Activated CD8-positive, alpha-beta memory T cell treated with anti-CD3 and anti-CD28 coated beads for 24 hours (primary cell): ENCODE measurements at regions not wholly inside any gene's neighbourhood (a gene's known extent, or its start where the extent isn't known, plus 50 kb on each side); places are given as distances from the start of the nearest gene placed in this dataset.
"Not testable (repeated sequence)": the region's sequence is repeated elsewhere in the genome, so short reads cannot be mapped to it uniquely, and the experiment has no call there.

Source experiments
- DNase-seq: peaks from one replicate; pipeline ENCODE4 v3.0.0-alpha.2; 2020

DNA sequence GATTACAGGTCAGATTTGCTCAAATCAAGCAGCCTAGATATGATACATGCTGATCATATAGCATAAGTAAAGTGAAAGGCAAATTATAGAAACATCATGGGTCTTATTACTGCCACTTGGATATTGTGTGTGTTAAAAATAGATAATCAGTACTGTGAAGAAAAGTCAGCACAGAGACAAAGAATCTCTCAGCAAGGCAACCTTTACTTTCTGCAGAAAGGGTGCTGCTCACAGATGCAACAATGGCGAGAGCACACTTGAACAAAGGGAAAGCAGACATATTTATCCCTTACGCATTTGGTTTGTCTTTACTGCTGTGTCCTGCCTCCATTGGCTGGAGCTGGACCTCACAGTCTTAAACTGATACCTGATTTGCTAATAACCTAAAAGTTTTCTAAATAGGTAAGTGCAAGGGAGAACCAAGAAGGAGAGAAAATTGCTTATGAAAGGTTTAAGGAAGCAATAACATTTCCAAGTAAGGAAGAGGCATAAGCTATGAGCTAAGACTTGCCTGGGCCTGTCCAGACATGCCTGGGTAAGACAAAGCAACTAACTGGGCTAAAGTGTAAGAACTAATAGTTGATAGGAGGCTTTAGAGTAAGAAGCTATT, 1310.8 kb upstream of the LRRTM3 start:
- no peak for DNase-seq

- DNase-seq = no peak
These were observed 1307.7 kb upstream of the LRRTM3 start for GRCh38 chr10:65618126-65618525.

GRCh38 chr10:65620404-65621048, 1305.3 kb upstream of the LRRTM3 start:
- DNase-seq = no peak

DNA sequence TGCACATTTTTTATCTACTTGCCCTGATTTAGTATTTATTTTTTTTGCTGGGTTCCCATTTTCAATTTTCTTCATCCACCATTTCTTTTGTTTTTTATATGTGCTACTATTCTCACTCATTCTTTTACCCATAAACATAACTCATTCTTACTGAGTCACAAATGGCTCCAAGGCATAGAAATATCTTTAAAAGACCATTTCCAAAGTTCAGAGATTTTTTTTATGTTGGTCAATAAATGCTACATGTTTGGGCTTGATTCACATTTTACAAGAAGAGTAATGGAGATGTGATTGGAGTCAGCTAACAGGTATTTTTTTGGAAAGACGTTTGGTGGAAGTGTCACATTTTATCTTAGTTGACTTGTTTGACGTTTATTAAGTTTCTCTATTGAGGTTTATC, 1303.2 kb upstream of the LRRTM3 start:
- no peak for DNase-seq

- DNase-seq = no peak
These were observed 1297.2 kb upstream of the LRRTM3 start for GRCh38 chr10:65628493-65629139.

DNA sequence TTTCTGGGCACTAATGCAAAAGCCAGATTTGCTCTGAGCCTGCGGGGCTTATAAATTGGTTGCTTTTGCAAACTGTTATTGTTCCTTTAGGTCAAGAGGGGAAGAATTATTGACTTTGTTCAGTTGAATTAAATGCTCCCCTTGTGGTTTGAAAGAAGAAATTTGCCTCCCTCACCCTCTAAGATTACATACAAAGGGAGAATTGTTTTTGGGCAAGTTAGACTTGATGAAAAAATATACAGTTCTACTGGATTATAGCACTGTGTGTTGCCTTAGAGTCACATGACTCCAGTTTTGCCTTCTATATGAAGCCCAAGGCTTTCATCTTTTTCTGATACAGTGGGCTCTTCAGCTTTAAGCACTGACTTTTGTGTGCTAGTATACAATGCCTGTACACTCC, 1265.8 kb upstream of the LRRTM3 start:
- DNase-seq = no peak

GRCh38 chr10:65670087-65670486, 1255.7 kb upstream of the LRRTM3 start:
- no peak for DNase-seq

- not testable (repeated sequence) for DNase-seq
These were observed 1255.2 kb upstream of the LRRTM3 start for GRCh38 chr10:65670596-65670995.

DNA sequence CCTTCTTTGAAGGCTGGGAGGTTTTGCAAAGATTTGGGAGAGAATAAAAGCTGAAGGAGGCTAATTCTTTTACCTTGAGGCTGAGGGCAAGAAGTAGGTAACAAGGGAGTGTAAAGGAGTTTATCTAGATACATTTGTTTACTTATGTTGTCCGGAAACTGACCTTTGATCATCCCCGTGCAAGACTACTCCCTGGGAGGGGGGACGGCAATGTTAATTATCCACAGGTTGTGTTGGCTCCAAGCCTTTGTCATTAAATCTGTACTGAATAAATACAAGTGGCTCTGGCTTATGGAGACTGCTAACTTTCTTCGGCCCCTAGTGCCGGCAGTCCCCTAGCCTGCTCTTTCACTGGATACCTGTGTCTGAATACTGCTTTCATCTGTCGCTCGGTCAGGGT, 1250.6 kb upstream of the LRRTM3 start:
- DNase-seq = no peak

- DNase-seq = no peak
These were observed 1240.9 kb upstream of the LRRTM3 start for GRCh38 chr10:65684896-65685295.

GRCh38 chr10:65701168-65701776, 1224.6 kb upstream of the LRRTM3 start:
- no peak for DNase-seq

DNA sequence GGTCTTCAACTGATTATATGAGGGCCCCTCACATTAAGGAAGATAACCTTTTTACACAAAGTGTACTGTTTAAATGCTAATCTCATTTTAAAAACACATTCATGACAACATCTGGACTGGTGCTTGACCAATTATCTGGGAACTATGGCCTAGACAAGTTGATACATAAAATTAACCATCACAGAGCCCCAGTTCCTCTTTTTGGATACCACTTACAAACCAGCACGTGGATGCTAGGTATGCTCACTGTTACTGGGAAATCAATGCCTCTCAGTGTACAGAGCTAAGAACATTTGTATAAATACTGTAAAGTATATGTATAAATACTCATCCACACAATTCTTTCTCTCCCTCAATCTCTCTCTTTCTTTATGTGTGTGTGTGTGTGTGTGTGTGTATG, 1217.8 kb upstream of the LRRTM3 start:
- DNase-seq = no peak

- no peak for DNase-seq
These were observed 1215.5 kb upstream of the LRRTM3 start for GRCh38 chr10:65710306-65710705.

DNA sequence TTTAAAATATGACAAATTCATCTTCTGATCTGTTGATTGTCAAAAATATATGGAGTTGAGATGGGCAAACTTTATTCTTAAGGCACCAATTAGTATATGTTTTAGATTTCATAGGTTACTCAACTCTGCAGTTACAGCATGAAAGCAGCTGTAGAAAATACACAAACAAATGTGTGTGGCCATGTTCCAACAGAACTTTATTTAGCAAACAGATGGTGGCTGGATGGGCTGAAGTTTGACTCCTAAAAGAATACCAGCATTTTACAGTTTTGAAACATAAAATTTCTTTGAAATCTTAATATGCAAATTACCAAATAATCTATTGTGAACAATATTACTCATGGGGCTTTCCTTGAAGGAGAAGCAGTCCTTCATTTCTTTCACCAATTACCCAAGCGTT, 1206.0 kb upstream of the LRRTM3 start:
- DNase-seq = no peak

DNA sequence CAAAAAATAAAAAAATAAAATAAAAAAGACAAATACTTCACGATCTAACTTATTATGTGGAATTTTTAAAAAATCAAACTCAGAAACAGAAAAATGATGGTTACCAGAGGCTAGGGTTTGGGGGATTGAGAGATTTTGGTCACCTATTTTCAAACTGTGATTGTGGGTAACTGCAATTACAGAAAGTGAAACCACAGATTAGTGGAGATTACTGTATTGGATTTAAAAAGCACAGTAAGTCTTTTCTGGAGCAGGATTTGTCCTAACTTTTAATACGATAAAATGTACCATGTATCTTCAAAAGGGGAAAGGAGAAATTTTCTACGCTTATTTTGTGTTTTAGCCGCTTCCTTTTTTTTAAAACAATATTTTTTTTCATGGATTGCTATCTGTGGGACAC, 1204.9 kb upstream of the LRRTM3 start:
- no peak for DNase-seq

- DNase-seq = no peak
These were observed 1202.3 kb upstream of the LRRTM3 start for GRCh38 chr10:65723525-65723924.

GRCh38 chr10:65735382-65735781, 1190.5 kb upstream of the LRRTM3 start:
- no peak for DNase-seq

DNA sequence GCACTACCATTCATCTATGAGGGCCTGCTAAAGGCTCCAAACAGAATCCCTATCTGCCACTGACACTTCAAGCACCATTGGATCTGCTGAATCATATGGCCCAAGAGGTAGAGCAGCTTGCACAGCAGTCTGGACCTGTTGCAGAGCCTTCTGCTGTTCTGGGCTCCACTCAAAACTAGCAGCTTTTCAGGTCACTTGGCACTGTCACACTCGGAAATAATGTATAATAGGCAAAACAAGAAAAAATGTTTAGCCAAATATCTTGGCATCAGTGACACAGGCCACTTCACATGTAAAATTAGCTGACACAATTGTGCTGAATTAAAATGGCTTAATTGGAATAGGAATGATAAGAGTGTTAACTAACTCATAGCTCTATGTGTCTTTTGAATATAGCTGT, 1182.9 kb upstream of the LRRTM3 start:
- DNase-seq = no peak

DNA sequence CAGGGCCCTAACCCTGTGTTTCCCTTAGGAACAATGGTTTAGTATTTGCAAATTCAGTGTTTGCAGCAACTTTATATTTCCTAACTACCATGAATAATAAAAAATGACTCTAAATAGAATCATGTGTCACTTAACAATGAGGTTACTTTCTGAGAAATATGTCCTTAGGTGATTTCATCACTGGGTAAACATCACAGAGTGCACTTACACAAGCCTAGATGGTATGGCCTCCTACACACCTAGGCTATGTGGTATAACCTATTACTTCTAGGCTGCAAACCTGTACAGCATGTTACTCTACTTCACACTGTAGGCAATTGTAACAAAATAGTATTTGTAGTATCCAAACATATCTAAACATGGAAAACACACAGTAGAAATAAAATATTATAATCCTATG, 1174.6 kb upstream of the LRRTM3 start:
- no peak for DNase-seq

GRCh38 chr10:65751896-65752295, 1173.9 kb upstream of the LRRTM3 start:
- DNase-seq = no peak

DNA sequence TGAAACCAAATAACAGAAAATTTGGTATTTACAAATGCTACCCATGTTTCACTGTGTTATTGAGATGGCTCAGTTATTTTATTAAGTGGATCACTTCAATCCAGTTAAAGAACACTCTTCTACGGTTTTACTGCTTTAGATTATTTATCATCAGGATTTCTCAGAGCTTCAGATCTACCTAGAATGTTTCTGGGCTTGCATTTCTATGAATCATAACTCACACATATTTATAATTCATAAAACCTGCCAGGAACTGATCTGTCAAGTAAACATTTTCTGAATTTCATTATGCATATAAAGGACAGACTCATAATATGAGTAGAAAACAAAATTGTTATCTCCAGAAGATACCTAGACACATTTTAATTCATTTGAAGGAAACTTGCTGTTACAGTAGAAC, 1172.3 kb upstream of the LRRTM3 start:
- no peak for DNase-seq

- DNase-seq = no peak
These were observed 1171.7 kb upstream of the LRRTM3 start for GRCh38 chr10:65754112-65754511.

DNA sequence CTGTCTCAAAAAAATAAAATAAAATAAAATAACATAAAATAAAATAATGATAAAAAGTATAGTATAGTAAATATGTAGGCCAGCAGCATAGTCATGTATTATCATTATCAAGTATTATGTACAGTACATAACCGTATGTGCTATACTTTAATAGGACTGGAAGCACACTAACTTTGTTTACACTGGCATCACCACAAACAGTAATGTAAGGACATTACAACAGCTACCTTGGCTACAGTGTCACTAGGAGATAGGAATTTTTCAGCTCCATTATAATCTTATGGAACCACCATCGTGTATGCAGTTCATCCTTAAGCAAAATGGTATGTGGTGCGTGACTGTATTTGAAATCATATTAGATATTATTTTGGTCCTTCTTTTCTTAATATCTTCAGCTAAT, 1163.5 kb upstream of the LRRTM3 start:
- DNase-seq = no peak

- DNase-seq = no peak
These were observed 1160.8 kb upstream of the LRRTM3 start for GRCh38 chr10:65765006-65765541.
